SW 1271 (cell line): ENCODE measurements at regions not wholly inside any gene's neighbourhood (a gene's known extent, or its start where the extent isn't known, plus 50 kb on each side); places are given as distances from the start of the nearest gene placed in this dataset.

ENCODE experiments used
- DNase-seq, 2 experiments: peaks; one replicate each; lab custom pipeline; 2025; lab: John Stamatoyannopoulos, UW

DNA sequence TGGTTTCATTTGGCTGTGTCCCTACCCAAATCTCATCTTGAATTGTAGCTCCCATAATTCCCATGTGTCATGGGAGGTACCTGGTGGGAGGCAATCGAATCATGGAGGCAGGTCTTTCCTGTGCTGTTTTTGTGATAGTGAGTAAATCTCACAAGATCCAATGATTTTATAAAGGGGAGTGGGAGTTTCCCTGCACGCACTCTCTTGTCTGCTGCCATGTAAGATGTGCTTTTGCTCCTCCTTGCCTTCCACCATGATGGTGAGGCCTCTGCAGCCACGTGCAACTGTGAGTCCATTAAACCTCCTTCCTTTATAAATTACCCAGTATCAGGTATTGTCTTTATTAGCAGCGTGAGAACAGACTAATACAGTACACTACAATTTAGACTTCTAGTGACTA is 67.5 kb upstream of the LINC01488 start:
- DNase-seq: no peak

DNA sequence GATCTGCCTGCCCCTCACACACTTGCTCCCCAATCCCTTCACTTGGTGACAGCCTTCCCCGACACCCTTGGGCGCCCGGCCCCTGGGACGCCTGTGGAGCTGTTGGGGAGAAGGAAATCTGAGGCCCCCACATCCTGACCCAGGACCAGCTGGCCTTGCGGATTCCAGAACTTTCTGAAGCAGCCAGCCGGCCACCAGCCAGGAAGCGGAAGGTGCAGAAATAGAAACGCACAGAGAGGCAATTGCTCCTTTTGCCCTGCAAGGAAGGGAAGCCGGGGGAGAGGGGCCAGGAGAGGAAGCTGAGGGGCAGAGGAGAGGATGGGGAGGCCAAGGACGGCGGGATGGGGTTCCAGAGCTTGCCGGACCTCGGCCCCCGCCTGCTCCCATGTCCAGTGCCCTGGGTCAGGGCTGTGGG is 66.7 kb upstream of the LINC01488 start:
- no peak for DNase-seq

GRCh38 chr11:69415411-69416142 is 65.9 kb upstream of the LINC01488 start:
- no peak for DNase-seq

GRCh38 chr11:69416143-69416515 is 65.3 kb upstream of the LINC01488 start:
- no peak for DNase-seq

DNA sequence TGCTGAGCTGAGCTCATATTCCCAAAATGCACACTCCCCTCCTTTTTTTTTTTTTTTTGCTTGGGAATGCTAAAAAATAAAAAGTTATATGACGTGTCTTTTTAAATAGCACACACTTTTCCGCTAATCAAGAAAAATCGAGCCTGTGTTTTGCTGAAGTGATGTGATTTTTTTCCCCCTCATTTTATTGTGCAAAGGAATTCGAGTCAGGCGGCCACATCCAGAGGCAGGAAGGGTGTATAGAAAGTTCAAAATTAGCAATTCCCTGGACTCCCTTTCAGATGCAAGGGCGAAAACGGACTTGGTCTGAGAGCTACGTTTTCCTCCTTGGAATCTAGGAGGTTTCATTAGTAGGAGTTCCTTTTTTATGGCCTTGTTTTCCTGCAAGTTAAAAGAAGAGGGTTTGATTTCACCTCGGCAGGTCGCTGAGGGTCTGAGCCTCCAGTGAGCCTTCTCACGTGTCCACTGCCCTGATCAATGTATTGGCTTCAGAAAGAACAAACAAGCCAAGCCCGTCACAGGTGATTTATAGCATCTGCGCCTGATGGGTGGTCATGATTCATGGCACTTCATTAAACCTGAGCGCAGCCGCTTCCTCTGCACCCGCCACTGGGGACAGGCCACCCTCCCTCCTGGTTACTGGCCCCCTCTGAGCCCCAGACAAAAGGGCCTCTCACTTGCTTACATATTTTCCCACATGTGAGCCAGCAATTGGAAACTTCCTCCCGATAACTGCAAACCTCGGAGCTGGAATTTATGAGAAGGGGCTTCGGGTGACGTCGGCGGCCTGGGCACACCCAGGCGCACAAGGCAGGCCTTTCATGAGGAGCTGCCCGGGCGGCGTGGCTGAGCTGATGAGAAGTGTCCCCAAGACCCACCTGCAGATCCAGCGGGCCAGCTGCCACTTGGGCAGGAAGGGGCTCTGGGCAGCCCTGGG is 64.4 kb upstream of the LINC01488 start:
- DNase-seq: no peak

GRCh38 chr11:69417699-69418085 is 63.8 kb upstream of the LINC01488 start:
- no peak for DNase-seq

DNA sequence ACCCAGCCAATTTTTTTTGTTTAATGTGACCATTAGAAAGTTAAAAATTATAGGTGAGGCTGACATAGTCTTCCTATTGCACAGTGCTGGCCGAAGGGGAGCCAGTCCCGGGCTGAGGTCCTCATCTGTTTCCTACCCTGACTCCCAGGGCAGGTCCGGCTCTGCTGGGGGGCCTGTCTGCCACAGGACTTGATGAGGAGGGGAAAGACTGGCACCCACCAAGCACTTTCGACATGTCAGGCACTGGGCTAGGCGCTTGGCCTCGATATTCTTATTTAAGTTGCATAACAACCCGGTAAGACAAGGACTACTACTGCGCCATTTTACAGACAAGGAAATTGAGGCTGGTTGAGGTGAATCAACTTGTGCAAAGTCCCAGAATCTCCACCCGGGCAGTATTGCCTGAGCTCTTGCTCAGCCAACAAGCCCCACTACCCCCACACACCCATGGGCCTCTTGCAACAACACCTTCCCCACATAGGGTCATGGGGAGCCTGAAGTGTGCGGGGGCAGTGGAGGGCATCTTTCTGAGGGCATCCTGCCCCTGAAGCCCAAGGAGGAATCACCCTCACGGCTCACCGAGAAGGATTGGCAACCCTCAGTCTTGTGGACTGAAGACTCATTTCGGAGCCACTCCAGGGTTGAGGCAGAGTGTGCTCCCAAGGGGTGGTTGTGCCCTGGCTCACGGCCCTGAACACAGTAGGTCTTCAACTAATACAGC is 62.7 kb upstream of the LINC01488 start:
- no peak for DNase-seq

- DNase-seq: no peak
These were observed 61.6 kb upstream of the LINC01488 start for GRCh38 chr11:69419662-69420395.

- no peak for DNase-seq
These were observed 58.8 kb upstream of the LINC01488 start for GRCh38 chr11:69422645-69423044.

- DNase-seq: no peak
These were observed 58.3 kb upstream of the LINC01488 start for GRCh38 chr11:69423181-69423580.

- DNase-seq: no peak
These were observed 57.7 kb upstream of the LINC01488 start for GRCh38 chr11:69423611-69424385.

DNA sequence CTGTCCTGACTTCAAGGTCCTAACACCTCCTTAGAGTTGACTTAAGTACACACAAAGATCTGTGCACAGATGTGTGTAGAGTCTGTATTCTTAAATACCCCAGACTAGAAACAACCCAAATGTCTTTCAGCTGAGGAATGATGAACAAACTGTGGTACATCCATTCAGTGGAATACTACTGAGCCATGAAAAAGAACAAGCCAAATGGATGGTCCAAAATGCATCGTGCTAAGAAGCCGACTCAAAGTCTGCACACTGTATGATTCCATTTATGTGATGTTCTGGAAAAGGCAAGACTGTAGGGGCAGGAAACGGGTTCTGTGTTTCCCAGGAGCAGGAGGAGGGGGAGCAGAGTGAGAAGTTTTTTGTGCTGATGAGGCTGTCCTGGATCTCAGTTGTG is 56.7 kb upstream of the LINC01488 start:
- DNase-seq: no peak

DNA sequence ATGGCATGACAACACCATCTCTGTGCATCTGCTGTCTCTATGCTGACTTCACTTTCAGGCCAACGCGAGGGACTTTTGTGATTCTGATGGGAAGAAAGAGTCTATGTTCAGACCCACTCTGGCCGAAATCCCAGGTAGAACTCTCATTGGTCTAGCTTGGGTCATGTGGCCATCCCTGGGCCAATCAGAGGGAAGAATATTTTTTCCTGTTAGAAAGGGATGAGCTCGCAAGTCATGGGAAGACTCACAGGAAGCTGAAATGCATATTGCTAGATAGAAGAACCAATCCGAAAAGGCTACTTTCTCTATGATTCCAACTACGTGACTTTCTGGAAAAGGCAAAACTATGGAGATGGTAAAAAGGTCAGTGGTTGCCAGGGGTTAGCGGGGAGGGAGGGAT is 56.0 kb upstream of the LINC01488 start:
- no peak for DNase-seq

- DNase-seq: no peak
These were observed 55.4 kb upstream of the LINC01488 start for GRCh38 chr11:69425895-69426544.

GRCh38 chr11:69427337-69427736 is 54.1 kb upstream of the LINC01488 start:
- DNase-seq: no peak

DNA sequence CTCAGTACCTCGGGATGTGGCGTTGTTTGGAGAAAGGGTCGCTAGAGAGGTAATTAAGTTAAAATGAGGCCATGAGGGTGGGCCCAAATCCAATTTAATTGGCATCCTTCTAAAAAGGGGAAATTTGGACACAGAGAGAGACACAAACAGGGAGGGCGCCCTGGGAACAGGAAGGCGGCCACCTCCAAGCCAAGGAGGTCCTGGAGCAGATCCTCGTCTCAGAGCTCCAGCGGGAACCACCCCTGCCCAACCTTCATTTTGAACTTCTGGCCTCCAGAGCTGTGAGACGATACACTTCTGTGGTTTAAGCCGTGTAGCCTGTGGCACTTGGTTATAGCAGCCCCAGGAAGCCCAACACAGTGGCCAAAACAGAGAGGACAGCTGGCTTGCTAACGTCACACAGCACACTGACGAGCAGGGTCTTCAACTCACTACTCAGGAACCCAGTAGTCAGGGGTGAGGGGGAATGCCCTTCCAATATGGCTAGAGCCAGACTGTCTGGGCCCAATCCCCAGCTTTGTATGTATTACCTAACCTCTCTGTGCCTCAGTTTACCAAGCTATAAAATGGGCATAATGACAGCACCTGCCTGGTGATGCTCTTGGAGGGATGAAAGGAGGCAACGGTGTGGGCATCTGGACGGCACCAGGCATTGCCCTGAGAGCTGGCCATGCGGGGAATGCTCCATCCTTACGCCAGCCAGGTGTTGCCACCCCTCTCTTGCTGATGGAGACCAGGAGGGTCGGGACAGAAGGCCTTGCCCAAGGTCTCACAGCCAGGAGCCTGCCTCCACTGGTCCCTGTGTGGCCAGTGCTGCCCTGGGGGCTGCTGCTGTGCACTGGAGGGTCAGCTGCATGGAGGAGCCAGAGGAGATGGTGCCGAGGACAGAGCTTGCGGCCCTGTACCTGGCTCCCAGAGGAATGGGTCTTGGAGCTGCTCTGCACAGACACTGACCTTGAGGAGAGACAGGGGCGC is 53.3 kb upstream of the LINC01488 start:
- no peak for DNase-seq

GRCh38 chr11:69429716-69430491 is 51.6 kb upstream of the LINC01488 start:
- no peak for DNase-seq

DNA sequence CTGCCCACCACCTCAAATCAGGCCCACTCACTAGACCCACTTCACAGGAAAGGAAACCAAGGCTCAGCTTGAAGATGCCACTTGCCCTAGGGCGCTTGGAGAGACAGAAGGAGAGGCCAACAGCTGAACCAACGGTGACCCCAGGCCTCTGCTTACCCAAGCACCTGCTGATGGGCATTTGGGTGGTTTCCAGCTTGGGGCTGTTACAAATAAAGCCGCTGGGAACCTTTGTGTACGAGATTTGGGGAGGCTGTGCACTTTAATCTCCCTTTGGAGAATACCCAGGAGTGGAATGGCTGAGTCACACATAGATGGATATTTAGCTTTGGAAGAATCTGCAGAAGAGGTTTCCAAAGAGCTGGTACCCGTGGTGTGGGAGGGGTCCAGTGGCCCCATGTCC is 50.9 kb upstream of the LINC01488 start:
- no peak for DNase-seq

DNA sequence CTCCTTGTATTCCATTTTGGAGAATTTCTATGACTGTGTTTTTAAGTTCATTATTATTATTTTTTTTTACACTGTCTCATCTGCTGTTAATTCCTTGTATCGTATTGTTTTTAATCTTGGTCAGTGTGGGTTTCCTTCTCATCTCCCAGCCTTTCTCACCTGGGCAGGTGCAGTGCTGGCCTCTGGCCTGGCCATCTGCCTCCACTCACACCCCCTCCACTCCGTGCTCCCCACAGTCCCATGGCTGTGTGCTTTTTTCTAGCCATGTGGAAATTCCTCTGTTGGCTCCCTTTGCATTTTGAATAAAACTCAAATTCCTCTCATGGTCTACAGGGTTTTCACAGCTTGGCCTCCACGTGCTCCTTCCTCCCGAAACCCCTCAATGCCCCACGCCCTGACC is 50.3 kb upstream of the LINC01488 start:
- no peak for DNase-seq
